ENCODE measurements at regions not wholly inside any gene's neighbourhood (a gene's known extent, or its start where the extent isn't known, plus 50 kb on each side); places are given as distances from the start of the nearest gene placed in this dataset.

DNA sequence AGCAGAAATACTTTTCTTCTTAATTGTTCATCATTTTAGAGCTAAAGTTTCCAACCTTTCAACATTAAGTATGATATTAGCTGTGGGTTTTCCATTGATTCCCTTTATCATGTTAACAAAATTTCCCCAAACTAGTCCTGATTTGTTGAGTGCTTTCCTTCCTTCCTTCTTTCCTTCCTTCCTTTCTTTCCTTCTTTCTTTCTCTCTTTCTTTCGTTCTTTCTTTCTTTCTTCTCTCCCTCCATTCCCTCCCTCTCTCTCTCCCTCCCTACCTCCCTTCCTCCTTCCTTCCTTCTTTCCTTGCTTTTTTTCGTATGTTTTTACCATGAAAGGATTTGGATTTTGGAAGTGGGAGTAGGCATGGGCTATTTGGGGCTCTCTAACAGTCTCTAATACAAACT is 133.5 kb downstream of the LMNTD1 start:
- Mint-ChIP-seq H3K4me1 (ENCODE audit: unreplicated experiment) (peaks cover 3% of the 10 kb centered on the region), H3K27me3 (ENCODE audit: unreplicated experiment) (no peaks in the 10 kb centered on the region), H3K27ac (ENCODE audit: unreplicated experiment) (no peak overlapping the region), H3K36me3 (ENCODE audit: low read depth, unreplicated experiment) (no peaks in the 10 kb centered on the region), H3K4me3 (ENCODE audit: unreplicated experiment) (no peak overlapping the region), H3K9me3 (ENCODE audit: unreplicated experiment) (no peaks in the 10 kb centered on the region)
- DNase-seq (ENCODE audit: low spot score): no peak
- no peak for TF ChIP-seq CTCF (IDR thresholded peaks at IDR 0.05; ENCODE audit: unreplicated experiment)

- Mint-ChIP-seq H3K27ac (ENCODE audit: unreplicated experiment) (no peak overlapping the region), H3K4me1 (ENCODE audit: unreplicated experiment) (peaks cover 3% of the 10 kb centered on the region), H3K36me3 (ENCODE audit: low read depth, unreplicated experiment) (no peaks in the 10 kb centered on the region), H3K4me3 (ENCODE audit: unreplicated experiment) (no peak overlapping the region), H3K27me3 (ENCODE audit: unreplicated experiment) (no peaks in the 10 kb centered on the region), H3K9me3 (ENCODE audit: unreplicated experiment) (no peaks in the 10 kb centered on the region)
- DNase-seq (ENCODE audit: low spot score): no peak
- no peak for TF ChIP-seq CTCF (IDR thresholded peaks at IDR 0.05; ENCODE audit: unreplicated experiment)
These were observed 136.0 kb downstream of the LMNTD1 start for GRCh38 chr12:25417071-25417470.

GRCh38 chr12:25416516-25416915 is 136.6 kb downstream of the LMNTD1 start:
- Mint-ChIP-seq H3K4me1 (ENCODE audit: unreplicated experiment) (peaks cover 3% of the 10 kb centered on the region), H3K36me3 (ENCODE audit: low read depth, unreplicated experiment) (no peaks in the 10 kb centered on the region), H3K9me3 (ENCODE audit: unreplicated experiment) (no peaks in the 10 kb centered on the region)

GRCh38 chr12:25415004-25415403 is 138.1 kb downstream of the LMNTD1 start:
- DNase-seq (ENCODE audit: low spot score): no peak
- Mint-ChIP-seq H3K27ac (ENCODE audit: unreplicated experiment) (no peak overlapping the region), H3K9me3 (ENCODE audit: unreplicated experiment) (no peaks in the 10 kb centered on the region), H3K4me1 (ENCODE audit: unreplicated experiment) (peaks cover 3% of the 10 kb centered on the region), H3K4me3 (ENCODE audit: unreplicated experiment) (no peak overlapping the region), H3K36me3 (ENCODE audit: low read depth, unreplicated experiment) (no peaks in the 10 kb centered on the region), H3K27me3 (ENCODE audit: unreplicated experiment) (no peaks in the 10 kb centered on the region)
- no peak for TF ChIP-seq CTCF (IDR thresholded peaks at IDR 0.05; ENCODE audit: unreplicated experiment)

More at GRCh38 chr12:25416516-25416915, 136.6 kb downstream of the LMNTD1 start:
- no peak for DNase-seq (ENCODE audit: low spot score)
- H3K27me3 Mint-ChIP-seq (ENCODE audit: unreplicated experiment): no peaks in the 10 kb centered on the region
- TF ChIP-seq CTCF (IDR thresholded peaks at IDR 0.05; ENCODE audit: unreplicated experiment): no peak
- H3K27ac Mint-ChIP-seq (ENCODE audit: unreplicated experiment): no peak overlapping the region
- no peak overlapping the region for H3K4me3 Mint-ChIP-seq (ENCODE audit: unreplicated experiment)

GRCh38 chr12:25412735-25413134 is 140.3 kb downstream of the LMNTD1 start:
- TF ChIP-seq CTCF (IDR thresholded peaks at IDR 0.05; ENCODE audit: unreplicated experiment): no peak
- no peak overlapping the region for H3K4me3 Mint-ChIP-seq (ENCODE audit: unreplicated experiment)
- H3K4me1 Mint-ChIP-seq (ENCODE audit: unreplicated experiment): no peaks in the 10 kb centered on the region
- H3K36me3 Mint-ChIP-seq (ENCODE audit: low read depth, unreplicated experiment): no peaks in the 10 kb centered on the region
- H3K27me3 Mint-ChIP-seq (ENCODE audit: unreplicated experiment): no peaks in the 10 kb centered on the region
- H3K27ac Mint-ChIP-seq (ENCODE audit: unreplicated experiment): no peak overlapping the region
- DNase-seq (ENCODE audit: low spot score): no peak
- H3K9me3 Mint-ChIP-seq (ENCODE audit: unreplicated experiment): no peaks in the 10 kb centered on the region
